ENCODE measurements at regions not wholly inside any gene's neighbourhood (a gene's known extent, or its start where the extent isn't known, plus 50 kb on each side); places are given as distances from the start of the nearest gene placed in this dataset.

GRCh38 chr2:77910136-77910535 is 388.0 kb upstream of the LRRTM4 start:
- TF ChIP-seq GABPA (IDR thresholded peaks at IDR 0.05; ENCODE audit: low read depth), result no peak
- no peak for TF ChIP-seq CTCF (IDR thresholded peaks at IDR 0.05; ENCODE audit: insufficient read depth, low read length)
- TF ChIP-seq POLR2AphosphoS5 (IDR thresholded peaks at IDR 0.05; ENCODE audit: low read depth), result no peak
- TF ChIP-seq SPI1 (IDR thresholded peaks at IDR 0.05; ENCODE audit: borderline replicate concordance, low read depth), result no peak
- TF ChIP-seq REST (IDR thresholded peaks at IDR 0.05; ENCODE audit: insufficient replicate concordance, low read depth), result no peak
